Epithelial cell of prostate (primary cell): ENCODE measurements at regions not wholly inside any gene's neighbourhood (a gene's known extent, or its start where the extent isn't known, plus 50 kb on each side); places are given as distances from the start of the nearest gene placed in this dataset.
A peak's percentile ranks its signal among the peaks of the same experiment; 100 is the strongest.

Experiments used
- DNase-seq: peaks from one replicate; pipeline ENCODE4 v3.0.0-alpha.2; 2011; ENCODE audit warnings: low read depth, low spot score
- H3K27ac ChIP-seq: fragments of 450-650 bp; 2 replicates; pipeline ENCODE4 v1.5.1; 2017; ENCODE audit warnings: mild to moderate bottlenecking

DNA sequence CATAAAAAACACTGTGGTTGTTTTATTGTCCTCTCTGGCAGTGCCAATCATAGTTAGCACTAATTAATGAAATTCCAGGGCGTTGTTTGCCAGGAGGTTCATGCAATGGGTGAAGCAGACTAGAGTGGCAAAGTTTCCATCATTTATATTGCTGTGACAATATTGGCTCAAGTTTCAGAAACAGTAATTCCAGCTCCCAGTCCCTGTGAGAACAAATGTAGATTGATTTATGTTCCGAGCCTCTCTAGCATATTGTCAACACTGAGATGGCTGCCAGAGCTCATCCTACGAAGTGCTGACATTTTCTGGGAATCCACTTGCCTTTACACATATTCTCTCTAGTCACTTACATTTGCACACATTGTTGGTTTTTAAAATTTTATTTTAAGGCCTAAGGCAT lies 440.0 kb upstream of the IGFBP7 start:
- no peak overlapping the region for H3K27ac ChIP-seq
- DNase-seq = no peak

DNA sequence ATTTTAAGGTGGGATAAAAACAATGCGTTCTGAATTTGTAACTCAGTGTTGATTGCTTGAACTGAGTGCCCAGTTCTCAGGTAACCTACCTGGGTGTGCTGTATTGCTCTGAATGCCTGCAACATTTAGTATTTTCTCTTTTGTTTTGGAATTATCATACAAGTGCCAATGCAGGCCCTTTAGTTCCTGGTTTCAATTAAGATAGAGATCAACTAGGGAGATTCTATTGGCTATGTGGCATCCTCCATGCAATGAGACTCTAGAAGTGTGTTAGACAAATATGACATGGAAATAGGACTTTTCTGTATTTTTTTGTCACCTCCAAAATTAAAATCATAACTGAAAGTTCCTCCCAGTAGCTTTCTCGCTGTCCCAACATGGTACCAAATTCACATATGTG lies 438.7 kb upstream of the IGFBP7 start:
- no peak overlapping the region for H3K27ac ChIP-seq
- no peak for DNase-seq

DNA sequence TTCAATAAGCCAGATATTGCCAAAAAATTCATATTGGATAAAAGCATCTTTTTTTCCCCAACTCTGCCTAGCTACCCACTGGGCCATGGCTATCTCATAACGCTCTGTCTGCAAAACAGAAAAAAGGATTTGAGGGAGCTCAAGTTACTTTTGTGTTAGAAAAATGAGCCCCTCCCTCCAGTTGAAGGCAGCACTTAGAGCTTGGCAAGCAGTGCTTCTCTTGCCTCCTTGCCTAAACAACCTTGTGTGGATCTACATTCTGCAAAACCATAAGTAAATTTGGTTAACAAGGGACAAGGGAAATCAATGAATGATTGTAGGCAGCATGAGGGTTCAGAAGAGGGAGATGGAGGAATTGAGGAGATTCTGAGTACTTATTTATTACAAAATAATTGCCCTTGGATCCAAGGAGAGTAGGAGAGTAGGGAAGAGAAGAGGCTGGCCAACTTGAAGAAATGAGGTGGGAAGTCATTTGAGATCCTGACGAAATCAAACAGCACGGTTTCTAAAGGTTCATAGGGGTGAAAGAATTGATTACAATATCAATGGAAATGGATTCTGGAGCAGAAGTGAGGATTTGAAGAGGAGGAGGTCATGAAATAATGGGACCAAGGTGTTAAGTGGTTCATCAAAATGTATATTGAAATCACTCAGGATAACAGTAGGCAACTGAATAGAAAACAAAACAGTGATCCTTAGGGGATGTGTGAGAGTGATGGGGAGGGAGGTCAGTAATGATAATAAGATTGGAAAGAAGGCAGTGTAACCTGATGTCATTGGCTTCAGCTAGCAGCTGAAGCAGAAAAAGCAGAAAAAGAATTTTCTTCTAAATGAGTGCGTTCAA lies 434.8 kb upstream of the IGFBP7 start:
- no peak for DNase-seq
- no peak overlapping the region for H3K27ac ChIP-seq

DNA sequence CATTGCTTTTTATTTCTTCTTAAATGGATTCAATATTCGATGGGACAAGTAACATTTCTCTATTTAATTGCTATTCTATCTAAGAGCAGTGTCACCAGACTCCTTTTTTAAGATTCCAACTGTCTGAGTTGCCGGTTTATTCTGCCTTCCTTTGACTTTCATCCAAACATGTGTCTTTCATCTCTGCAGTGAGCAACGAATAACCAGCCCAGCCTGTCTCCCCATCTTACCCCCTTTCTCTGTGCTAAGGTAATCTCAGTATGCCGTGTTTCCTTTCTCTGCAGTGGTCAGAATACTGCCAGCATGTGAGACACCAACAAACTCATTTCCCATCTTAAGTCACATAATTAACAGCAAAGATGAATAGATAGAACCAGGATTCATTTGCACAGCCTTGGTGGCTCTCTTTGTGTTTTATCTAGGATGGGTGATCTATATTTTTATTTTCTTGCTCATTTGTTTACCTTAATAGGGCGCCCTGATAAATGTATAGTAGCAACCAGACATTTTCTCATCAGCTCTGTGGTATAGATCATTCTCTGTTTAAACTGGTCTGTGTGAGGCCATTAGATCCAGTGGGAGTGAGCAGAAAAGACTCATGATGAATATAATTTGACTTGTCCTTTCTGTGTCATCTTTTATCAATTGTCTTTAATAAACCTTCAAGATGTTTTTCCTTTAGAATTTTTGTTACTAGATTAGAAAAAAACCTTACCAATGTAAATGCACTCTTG lies 394.8 kb upstream of the IGFBP7 start:
- no peak for DNase-seq

DNA sequence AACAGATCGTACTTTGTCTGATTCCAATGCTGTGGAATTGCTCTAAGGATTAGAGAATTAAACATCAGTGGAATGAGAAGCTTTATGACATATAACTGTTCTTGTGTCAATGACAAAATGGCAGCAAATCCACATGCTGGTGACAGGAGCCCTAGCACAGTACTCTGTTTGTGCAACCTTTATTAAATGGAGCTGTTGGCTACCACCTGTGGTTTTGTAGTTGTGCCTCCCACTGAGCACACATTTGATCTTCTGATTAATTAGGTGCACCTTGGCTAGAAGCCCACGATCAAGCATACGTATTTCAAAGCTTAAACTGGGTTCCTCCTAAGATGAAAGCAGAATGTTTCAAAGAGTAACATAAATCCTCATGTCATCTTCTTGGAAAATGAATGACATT lies 394.0 kb upstream of the IGFBP7 start:
- no peak for DNase-seq
- H3K27ac ChIP-seq = no peak overlapping the region

More for the DNA sequence above, 394.8 kb upstream of the IGFBP7 start:
- no peak overlapping the region for H3K27ac ChIP-seq

DNA sequence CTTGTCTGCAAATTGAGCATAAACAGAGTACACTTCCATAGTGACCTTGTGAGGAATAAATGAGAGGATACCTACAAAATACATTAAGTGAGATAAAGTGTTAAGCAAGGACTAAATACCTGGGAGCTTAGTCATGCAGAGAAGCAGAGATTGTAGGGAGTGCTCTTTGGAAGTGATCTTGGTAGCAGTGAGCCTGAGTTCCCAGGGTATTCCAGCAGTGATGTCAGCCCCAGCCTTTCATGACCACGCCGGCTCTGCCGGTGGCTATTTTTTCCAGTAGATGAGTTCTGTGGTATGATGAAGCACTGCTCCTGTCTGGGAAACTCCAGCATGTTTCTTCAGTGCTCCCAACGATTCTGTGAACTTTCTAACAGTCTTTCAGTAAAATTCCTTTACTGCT lies 391.5 kb upstream of the IGFBP7 start:
- no peak overlapping the region for H3K27ac ChIP-seq

DNA sequence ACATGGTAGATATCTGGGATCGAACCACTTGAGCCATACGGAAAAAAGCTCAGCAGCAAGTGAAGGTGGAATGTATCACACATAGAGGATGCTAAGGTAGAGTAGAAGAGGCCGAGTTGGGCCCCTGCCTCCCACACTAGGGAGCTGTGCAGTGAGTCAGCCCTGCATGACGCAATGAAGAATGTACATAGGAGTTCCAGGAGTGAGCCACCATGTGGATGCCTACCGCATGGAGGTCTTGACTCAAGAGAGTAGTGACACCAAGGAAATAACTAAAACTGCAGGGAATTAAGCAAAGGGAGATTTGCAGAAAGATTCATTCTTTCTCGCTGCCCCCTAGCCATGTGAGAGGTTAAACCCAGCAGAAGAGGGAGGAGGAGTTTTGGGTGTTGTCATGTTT lies 389.6 kb upstream of the IGFBP7 start:
- H3K27ac ChIP-seq = no peak overlapping the region
- DNase-seq = no peak

More for the DNA sequence above, 391.5 kb upstream of the IGFBP7 start:
- no peak for DNase-seq

DNA sequence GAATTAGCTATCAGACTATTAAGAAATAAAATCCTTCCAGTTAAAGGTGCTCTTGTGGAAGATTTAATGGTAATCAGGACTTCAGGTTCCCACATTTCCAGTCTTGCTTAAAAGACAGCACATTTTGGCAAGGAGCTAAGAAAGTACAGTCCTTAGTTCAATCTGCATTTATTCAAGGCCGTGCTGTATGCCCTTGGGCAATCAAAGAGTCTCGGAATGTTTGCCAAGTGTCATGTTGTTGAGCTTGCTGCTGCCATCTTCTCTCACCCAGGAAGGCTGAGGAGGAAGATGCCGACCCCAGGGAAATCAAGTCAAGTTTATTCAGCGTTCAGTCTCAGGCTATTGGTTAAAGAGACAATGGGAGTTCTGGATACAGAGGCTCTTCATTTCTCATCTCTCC lies 388.1 kb upstream of the IGFBP7 start:
- no peak overlapping the region for H3K27ac ChIP-seq
- DNase-seq = no peak

DNA sequence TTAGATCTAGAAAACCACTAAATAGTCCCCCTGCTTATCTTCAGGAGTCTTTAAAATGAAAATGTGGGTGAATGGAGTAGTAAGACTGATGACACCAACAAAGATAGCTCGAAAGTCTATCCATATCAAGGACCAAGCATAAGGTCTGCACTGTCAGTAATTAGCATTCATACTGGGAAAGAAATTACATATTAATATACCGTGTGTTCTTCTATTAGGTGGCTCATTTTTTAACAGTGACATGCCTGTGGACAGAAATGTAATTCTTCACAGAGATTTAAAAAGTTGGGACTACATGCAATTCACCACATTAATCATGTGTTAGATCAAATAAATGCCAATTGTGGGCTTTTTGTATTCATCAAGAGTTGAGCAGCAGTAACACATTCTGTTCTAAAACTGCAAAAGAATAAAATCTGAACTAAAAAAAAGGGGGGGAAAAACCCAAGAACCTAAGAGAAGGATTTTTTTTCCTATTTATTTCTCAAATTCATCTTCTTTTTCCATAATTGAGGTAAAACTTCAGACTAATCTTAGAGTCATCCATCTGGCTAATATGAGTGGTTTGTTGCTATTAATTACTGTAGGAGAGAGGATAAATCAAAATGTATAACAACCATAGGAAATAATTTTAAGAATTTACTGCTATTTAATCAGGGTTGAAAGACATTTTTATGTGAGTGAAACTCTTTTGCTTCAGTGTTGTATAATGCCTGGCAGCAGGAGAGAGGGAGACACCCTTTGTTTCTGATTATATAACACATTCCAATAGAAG lies 386.7 kb upstream of the IGFBP7 start:
- no peak overlapping the region for H3K27ac ChIP-seq
- DNase-seq = no peak

DNA sequence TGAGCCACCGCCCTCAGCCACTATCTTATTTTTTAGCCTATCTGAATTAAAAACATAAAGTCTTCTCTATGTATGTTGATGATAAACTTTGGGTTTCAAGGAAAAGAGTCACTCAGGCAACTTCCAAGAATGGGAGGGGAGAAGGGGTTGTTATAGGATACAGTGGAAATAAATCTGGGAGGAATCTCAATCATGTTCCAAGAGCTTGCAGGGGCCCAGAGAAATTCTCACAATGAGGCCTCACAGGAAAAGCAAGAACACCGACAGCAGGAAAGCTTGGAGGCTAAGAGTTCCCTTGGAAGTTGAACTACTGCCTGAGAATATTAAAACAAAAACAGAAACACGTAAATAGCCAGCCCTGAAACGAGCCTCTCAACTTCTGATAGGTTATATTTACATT lies 384.6 kb upstream of the IGFBP7 start:
- DNase-seq = no peak
- H3K27ac ChIP-seq = no peak overlapping the region

DNA sequence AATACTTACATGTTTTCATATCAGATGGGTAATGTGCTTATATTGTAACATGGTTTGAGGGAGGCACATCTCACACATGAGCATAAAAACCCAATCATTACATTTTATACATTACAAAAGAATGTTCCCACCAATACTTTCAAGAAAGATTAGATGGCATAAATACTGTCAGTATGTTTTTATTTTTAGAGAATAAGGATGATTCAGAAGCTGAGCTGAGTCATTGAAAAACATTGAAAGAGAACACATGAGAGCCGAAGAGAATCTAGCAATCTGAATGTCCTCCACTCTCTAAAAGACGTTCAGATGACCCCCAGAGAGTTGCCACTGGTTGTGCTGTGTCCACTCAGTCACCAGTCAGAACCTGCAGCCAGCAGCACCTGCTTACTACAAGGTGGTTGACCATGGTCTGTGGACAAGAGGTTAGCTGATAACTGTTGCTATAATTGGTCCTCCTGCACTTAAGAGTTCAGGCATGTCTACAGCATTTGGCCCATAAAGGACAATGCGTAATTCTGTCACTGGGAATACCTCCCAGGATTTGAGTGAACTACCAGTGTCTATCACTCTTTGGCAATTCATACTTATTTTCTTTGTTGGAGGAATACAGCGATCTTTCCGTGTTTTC lies 382.2 kb upstream of the IGFBP7 start:
- H3K27ac ChIP-seq = no peak overlapping the region
- DNase-seq = no peak

DNA sequence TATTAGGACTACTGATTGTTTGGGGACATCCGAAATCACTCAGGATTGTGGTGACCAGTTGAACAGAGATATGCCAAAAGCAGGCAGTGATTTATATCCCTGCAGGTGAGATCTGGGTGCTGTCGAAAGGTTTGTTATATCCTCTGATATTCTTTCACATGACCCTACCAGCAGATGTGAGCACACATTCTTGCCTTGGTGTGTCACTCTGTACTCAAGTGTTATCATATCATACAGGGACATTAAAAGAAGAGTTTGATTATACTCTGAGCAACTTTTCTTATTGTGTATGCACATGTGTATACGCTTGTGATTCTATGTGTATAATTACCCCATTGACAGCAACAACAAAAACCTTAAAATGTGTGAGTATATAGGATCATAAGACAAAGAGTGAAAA lies 381.2 kb upstream of the IGFBP7 start:
- no peak overlapping the region for H3K27ac ChIP-seq
- no peak for DNase-seq

DNA sequence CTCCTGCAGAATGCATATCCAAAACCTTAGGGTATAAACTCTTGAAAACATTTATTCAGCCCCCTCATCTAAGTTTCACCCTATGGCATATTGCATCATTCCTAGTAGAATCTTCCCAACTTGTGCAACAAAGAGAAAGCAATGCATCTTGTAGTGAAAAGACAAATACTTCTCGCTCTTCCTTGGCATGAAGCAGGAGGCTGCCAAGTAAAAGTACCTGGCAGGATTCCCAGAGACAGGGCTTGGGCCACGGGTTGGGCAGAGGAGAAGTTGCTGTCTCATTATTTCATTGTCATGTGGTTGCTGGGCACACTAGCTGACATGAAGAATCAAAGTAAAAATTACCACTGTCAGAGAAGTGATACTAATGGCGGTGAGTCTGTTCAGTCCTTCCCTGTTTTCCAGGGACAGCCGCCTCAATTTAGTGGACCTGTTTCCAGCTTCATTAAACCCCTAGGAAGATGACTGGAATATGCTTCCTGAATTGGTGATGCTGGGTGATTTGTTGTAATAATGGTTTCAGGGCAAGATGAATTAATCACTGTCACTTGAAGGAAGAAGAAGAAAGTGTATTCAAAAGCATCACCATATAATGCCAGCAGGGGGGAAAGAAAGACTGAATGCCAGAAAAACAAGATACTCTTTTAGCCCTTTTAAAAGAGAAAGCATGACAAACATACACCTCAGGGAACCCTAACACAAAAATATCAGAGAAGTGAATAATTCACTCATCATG lies 380.5 kb upstream of the IGFBP7 start:
- peak; percentile 18 for DNase-seq
- H3K27ac ChIP-seq = no peak overlapping the region

DNA sequence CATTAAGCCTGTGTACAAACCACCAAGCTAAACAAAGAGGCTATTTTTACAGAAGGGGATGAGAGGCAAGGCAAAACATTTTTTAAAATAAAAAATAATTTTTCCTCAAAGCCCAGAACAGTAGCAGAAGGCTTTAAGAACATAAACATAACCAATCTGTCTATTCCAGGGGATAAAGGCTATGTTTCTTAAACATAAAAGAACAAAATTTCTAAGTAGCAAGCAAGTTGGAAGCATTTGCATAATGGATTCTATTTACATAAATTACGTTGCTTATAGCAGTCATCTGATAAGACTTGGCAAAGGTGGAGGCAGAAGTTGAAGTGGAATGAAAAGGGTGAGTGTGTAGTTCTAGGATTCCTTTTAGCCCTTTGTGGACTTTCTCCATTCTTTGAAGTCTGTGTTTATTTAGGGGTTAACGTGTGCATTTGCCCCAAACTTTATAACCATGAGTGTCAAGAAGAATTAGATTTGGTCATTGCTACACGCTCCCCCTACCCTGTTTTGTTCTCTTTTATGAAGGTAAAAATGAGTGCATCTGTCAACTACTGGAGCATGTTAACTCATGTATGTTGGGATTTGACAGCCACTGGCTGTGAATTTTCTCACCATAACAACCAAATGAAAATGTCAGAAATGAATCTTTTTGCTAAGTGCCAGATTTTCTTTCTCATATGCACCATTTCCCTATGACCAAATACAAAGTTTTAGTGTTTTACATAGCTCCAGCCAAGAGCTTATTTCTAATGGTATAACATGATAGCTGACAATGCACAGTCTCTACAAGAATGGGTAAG lies 378.4 kb upstream of the IGFBP7 start:
- DNase-seq = no peak
- no peak overlapping the region for H3K27ac ChIP-seq

DNA sequence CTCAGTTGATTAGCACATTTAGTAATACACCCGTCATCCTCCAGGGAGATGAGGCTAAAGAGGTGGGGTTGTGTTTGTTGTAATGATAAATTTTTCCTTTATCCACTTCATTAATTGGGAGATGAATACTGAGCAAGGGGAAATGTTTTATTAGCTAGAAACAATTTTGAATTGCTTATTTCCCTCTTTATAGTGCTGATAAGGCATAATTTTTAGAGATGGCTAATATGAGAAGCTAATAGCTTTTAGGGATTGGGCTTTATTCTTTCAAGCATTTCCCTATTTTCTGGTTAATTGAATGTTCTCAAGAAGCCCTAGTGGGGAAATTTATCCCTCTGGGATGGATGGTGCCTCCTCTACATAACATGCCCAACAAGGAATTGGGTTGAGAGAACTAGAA lies 365.2 kb upstream of the IGFBP7 start:
- no peak for DNase-seq
- H3K27ac ChIP-seq = no peak overlapping the region

DNA sequence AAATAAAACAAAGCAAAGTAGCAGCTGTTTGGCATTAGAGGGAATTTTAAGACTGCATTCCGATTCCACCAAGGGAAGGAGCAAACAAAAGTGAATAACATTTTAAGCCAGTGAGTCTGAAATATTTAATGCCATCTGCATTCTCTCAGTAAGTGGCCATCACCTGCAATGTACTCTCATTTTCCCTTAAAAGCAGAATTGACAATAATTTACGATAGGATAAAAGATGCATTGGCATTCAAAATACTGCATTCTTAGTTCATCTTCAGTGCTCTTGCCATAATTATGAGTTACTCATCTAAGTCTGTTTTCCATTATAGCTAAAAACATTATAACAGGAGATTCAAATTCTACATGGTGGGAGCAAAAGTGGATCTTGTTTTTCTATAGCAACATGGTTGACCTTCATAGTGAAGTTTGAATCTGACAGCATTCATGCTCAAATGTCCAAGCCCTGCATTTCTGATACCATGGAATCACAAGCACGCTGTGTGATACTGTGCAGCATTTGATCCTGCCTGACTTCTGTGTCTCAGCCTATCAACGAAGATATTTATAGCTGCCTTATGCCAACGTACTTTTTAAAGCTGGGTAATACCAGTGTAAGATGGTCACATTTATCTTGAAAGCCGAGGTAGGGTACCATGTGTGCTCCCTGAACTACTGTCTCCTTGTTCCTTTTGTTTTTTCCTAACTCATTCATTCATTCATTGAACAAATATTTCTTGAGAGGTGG lies 355.3 kb upstream of the IGFBP7 start:
- DNase-seq = no peak
- no peak overlapping the region for H3K27ac ChIP-seq

DNA sequence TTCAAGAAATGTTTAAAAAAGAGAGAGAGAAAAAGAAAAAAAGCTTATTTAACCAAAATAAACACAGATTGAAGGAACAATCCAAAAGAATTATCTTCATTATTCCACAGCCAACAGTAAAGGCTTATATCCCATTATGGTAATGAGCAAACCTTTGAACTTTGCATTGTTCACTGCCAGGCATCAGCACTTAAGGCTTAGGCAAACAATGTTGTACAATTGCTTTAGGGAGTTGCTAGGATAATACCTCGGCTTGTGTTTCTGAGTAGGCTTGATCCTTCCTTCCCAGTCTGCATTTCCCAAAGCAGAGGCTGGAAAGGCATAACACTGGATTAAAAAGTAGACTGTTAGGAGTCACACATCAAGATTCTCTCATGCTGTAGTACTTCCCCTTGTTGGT lies 352.7 kb upstream of the IGFBP7 start:
- H3K27ac ChIP-seq = no peak overlapping the region

DNA sequence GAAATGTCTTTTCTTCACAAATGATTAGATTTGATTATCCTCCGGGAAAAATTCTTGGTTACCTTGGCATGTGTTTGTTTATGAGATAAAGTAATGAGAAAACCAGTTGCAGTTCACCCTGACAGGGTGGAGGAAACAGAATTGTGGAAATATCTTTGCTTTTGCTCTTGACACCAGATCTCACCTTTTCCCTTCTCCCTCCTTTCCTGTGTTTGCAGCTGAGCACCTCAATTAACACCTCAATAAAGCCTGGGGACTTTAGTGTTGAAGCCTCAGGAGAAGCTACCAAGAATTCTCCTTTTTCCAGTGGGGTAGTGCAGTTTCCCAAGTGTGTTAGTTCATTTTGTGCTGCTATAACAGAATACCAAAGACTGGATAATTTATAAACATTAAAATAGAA lies 350.8 kb upstream of the IGFBP7 start:
- no peak for DNase-seq
- H3K27ac ChIP-seq = no peak overlapping the region

More for the DNA sequence above, 352.7 kb upstream of the IGFBP7 start:
- no peak for DNase-seq
